GM12865 (cell line): ENCODE measurements at regions not wholly inside any gene's neighbourhood (a gene's known extent, or its start where the extent isn't known, plus 50 kb on each side); places are given as distances from the start of the nearest gene placed in this dataset.
"Not testable (repeated sequence)": the region's sequence is repeated elsewhere in the genome, so short reads cannot be mapped to it uniquely, and the experiment has no call there.

Experiments used
- DNase-seq: peaks from one replicate; pipeline ENCODE4 v3.0.0; 2010; ENCODE audit warnings: low read depth
- H3K4me3 ChIP-seq: 2 replicates; pipeline ENCODE4 v1.5.1; 2011; ENCODE audit warnings: mild to moderate bottlenecking, low read depth, low read length, control low read depth
- TF ChIP-seq, protein P1 (sequence below): IDR thresholded peaks from 2 replicates; pipeline ENCODE4 v1.5.1; 2011; ENCODE audit warnings: low read length, control low read depth, low read depth, inconsistent platforms; ENCODE audit not compliant: insufficient read depth; ENCODE audit errors: missing control alignments

DNA sequence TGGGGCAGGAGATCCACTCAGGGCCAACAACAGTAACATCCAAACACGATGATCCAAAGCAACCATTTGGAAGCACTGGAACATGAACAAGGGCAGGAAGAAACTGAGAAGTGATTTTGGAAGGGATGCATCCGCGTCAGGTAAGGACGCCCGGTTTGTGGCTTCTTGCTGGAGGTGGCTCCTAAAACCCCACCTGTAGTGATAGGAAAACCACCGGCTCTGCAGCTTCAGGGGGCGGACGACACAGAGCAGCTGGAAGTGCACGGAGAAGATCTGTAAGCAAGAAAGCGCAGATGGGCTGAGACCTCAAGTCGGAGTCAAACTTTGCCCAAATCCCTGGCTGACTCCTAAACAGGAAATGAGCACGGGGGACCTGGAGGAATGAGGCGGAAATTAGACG, 1066.1 kb downstream of the BRD1 start:
- H3K4me3 ChIP-seq: no peak overlapping the region
- DNase-seq: no peak
- TF ChIP-seq, protein P1, sequence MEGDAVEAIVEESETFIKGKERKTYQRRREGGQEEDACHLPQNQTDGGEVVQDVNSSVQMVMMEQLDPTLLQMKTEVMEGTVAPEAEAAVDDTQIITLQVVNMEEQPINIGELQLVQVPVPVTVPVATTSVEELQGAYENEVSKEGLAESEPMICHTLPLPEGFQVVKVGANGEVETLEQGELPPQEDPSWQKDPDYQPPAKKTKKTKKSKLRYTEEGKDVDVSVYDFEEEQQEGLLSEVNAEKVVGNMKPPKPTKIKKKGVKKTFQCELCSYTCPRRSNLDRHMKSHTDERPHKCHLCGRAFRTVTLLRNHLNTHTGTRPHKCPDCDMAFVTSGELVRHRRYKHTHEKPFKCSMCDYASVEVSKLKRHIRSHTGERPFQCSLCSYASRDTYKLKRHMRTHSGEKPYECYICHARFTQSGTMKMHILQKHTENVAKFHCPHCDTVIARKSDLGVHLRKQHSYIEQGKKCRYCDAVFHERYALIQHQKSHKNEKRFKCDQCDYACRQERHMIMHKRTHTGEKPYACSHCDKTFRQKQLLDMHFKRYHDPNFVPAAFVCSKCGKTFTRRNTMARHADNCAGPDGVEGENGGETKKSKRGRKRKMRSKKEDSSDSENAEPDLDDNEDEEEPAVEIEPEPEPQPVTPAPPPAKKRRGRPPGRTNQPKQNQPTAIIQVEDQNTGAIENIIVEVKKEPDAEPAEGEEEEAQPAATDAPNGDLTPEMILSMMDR: no peak

DNA sequence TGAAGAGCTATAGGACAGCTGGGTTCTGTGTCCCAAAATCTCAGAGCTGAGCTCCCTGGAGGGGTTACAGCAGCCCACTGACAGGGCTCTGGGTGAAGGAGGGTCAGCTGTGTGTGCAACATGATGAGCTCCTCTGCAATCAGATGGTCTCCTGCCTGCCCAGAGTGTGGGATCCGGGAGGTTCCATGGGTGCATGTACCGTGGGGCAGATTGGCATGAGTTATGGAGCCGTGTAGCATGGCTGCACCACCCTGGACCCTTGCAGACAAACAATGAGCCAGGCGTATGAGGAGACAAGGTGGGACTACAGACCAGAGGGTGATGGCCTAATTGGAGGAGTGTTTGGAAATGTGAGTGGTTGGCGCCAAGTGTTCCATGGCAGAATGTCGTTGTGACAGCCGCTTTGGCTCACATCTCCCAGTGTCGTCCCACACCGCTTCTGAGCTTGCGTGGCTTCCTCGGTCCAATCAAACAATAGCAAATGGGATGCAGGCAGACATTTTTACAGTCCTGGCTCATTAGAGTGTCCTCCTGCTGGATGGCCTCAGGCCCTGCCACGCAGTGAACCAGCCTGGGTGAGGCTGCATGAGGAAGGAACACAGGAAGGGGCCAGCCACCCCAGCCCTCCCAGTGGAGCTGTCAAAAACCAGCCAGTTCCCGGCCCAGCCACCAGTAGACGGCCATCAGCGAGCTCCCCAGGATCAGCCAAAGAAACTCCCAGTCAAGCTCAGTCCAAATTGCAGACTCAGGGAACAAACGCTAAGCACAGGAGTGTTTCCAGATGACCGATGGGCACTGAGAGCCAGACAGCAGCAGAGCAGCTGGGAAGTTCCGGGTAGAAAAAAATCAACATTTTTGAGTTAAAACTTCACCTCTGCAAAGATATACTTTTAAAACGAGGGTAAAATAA, 1066.9 kb downstream of the BRD1 start:
- DNase-seq: no peak
- TF ChIP-seq, protein P1: no peak
- H3K4me3 ChIP-seq: no peak overlapping the region

DNA sequence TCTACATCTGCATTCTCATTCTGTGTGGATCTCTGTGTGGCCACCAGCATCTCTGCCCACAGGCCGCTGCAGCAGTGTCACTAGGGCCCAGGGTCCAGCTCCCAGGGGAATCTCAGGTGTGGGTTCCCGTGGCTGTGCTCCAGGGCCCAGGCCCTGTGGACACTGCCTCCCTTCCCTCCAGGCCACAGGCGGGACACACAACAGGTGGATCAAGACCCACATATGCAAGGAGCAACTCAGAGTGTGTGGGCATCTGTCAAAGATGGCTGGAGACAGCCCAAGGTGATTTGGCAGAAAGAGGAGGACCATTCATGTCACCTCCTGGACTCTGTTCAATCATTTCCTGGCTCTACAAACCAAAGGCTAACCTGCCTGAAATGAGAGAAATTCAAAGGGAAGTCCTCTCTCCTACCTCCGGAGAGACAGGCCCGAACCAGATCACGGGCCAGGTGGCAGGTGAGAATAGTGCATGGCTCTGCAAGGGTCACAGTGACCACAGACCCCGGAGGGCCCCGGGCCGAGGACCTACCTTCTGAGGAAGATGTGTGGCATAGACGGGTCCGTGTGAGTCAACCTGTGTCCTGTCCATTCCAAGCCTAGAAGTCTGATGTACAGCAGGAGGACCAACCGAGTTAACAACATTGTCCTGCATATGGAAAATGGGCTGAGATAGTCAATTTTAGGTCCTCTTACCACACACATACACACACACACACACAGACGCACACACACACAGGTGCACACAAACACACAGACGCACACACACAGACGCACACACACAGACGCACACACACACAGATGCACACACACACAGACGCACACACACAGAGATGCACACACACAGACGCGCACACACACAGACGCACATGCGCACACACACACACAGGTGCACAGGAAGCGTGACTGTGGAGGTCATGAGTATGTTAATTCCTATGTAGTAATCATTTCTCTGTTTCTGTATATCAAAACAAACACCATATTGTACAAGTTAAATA, 1068.5 kb downstream of the BRD1 start:
- DNase-seq: no peak
- TF ChIP-seq, protein P1: no peak
- H3K4me3 ChIP-seq: no peak overlapping the region

DNA sequence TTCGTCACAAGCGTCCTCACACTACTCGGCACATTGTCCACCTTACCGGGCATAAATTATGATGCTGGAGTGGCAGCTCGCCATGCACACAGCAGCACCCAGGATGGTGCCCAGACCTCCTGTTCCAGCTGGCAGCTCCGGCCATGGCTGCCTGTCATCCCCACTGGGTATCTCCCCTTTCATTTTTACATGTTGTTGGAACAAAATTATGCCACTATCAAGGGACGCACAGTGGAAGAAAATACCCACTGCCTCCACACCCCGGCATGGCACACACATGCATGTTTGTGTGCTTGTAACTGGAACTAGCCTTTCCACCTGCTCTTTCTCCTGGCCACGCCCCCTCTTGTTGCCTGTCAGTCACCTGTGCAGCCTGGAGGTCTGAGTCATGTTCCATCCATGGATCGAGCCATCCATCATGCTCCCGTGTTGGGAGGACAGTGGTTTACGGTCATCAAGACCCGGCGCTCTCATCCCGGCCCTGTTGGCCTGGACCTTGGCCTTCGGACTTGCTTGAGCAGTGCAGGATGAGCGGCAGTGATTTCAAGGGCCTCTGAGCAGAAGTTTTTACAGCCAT, 1069.6 kb downstream of the BRD1 start:
- no peak for DNase-seq
- H3K4me3 ChIP-seq: no peak overlapping the region
- TF ChIP-seq, protein P1: no peak

DNA sequence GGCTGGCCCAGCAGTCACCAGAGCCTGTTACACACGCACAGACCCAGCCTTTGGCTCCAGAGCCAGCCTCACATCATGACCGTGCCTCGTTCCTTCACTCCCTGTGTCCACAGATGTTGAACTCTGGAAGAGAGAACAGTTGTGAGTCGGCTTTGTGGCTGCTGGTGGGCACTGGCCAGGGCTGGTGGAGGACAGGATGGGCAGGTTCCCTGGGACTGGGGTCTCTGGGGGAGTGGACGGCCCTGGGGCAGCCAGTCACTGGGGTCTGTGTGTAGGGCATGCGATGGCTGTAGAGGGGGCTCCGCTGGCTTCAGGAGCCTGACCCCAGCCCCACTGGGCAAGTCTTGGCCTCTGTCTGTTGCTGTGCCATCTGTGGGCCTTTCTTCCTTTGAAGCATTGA, 1070.1 kb downstream of the BRD1 start:
- TF ChIP-seq, protein P1: no peak
- DNase-seq: no peak
- no peak overlapping the region for H3K4me3 ChIP-seq

DNA sequence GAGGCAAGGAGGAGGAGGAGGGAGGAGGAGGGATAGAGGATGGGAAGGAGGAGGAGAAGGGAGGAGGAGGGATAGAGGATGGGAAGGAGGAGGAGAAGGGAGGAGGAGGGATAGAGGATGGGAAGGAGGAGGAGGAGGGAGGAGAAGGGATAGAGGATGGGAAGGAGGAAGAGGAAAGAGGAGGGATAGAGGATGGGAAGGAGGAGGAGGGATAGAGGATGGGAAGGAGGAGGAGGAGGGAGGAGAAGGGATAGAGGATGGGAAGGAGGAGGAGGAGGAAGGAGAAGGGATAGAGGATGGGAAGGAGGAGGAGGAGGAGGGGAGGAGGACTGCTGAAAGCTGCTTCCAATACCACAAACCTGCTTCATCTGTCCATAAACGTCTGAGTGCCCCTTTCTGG, 1070.5 kb downstream of the BRD1 start:
- H3K4me3 ChIP-seq, DNase-seq: not testable (repeated sequence)
